ENCODE measurements at regions not wholly inside any gene's neighbourhood (a gene's known extent, or its start where the extent isn't known, plus 50 kb on each side); places are given as distances from the start of the nearest gene placed in this dataset.

- no peak overlapping the region for H3K4me3 ChIP-seq (ENCODE audit: extremely low read depth in 1 of 4, insufficient read depth in 2 of 4, low read depth in 3 of 4, low read length in 4 of 4)
- WGBS, 2 experiments (ENCODE audit: extremely low coverage in 1 of 2, insufficient coverage in 1 of 2, insufficient read length in 1 of 2, insufficient replicate concordance in 2 of 2, low coverage in 1 of 2, low lambda C conversion rate in 2 of 2, missing lambda C conversion rate in 1 of 2), result 93% methylated on average over 3 of the region's 3 CpGs; no CpG with 5 or more reads in 1 of the 2 experiments
- no peaks in the 10 kb centered on the region for H3K27me3 ChIP-seq (replicated peaks in 1 of 4; ENCODE audit: control insufficient read depth in 3 of 4, extremely low read depth in 1 of 4, insufficient read depth in 3 of 4, low read length in 3 of 4)
- no peak overlapping the region for H2BK5ac ChIP-seq (ENCODE audit: low read depth, low read length)
- no peak overlapping the region for H4K91ac ChIP-seq (replicated peaks; ENCODE audit: insufficient read length, low read length)
- H2BK15ac ChIP-seq (ENCODE audit: low read length), result 0 out of 2 replicates have a peak overlapping the region, but pooled peaks have one; percentile 22
- no peaks in the 10 kb centered on the region for H3K79me1 ChIP-seq (ENCODE audit: low read depth, low read length)
- H3K9me3 ChIP-seq (ENCODE audit: insufficient read depth in 2 of 2, low read depth in 1 of 2, low read length in 1 of 2), result 0 out of 4 replicates have a peak, but pooled peaks cover 0 to 3% of the 10 kb centered on the region in 2 experiments
- H3K14ac ChIP-seq (ENCODE audit: insufficient read length), result no peak overlapping the region
- H3K4ac ChIP-seq (replicated peaks; ENCODE audit: insufficient read length, low read depth, low read length), result no peak overlapping the region
- no peaks in the 10 kb centered on the region for H4K20me1 ChIP-seq (replicated peaks in 1 of 2; ENCODE audit: control insufficient read depth in 1 of 2, insufficient read depth in 2 of 2, low read length in 2 of 2)
- H2AFZ ChIP-seq (ENCODE audit: low read length), result 0 out of 2 replicates have a peak overlapping the region, but pooled peaks have one; percentile 49
- H3K9ac ChIP-seq (replicated peaks in 1 of 4; ENCODE audit: extremely low read depth in 1 of 4, low read depth in 3 of 4, low read length in 3 of 4), result no peak overlapping the region
- no peak overlapping the region for H3K27ac ChIP-seq (ENCODE audit: low read depth, low read length)
- no peak overlapping the region for H3K56ac ChIP-seq (replicated peaks; ENCODE audit: insufficient read length, low read depth, low read length)
- H3K4me2 ChIP-seq (ENCODE audit: insufficient read depth in 1 of 2, low read depth in 2 of 2, low read length in 2 of 2), result no peak overlapping the region
- no peak overlapping the region for H3K18ac ChIP-seq (ENCODE audit: extremely low read depth, low read length)
- no peaks in the 10 kb centered on the region; the same call in 1 of the 2 replicates for H3K23me2 ChIP-seq (ENCODE audit: low read depth, low read length)
- POLR2A ChIA-PET (ENCODE audit: partially characterized antibody), result interaction anchor here (0.6 kb wide), 1 partner anchor 27 kb away, joined by 3 read pairs; no protein-coding TSS in a partner anchor
- no peak overlapping the region for H4K5ac ChIP-seq (ENCODE audit: insufficient read length, low read depth, low read length)
- no peaks in the 10 kb centered on the region for H3K79me2 ChIP-seq (ENCODE audit: control insufficient read depth in 1 of 2, insufficient read depth in 2 of 2, low read length in 2 of 2)
- DNase-seq (ENCODE audit: low read depth in 1 of 2, low spot score in 2 of 2) (no peak), FAIRE-seq (no peak)
- no peak overlapping the region for H4K8ac ChIP-seq (ENCODE audit: extremely low read depth, insufficient read depth, low read length)
- H3K4me1 ChIP-seq (replicated peaks in 1 of 4; ENCODE audit: control insufficient read depth in 3 of 4, insufficient read depth in 4 of 4, low read length in 3 of 4), result no peaks in the 10 kb centered on the region
- no peak overlapping the region for H2BK120ac ChIP-seq (replicated peaks; ENCODE audit: low read depth, low read length)
- no peak overlapping the region for H2BK12ac ChIP-seq (ENCODE audit: low read depth, low read length)
- H2BK20ac ChIP-seq (ENCODE audit: low read length), result no peak overlapping the region
- H3K36me3 ChIP-seq (ENCODE audit: control insufficient read depth in 2 of 4, insufficient read depth in 4 of 4, low read length in 3 of 4), result no peaks in the 10 kb centered on the region
- H3K23ac ChIP-seq (ENCODE audit: insufficient read length), result no peak overlapping the region
- CTCF ChIA-PET (ENCODE audit: partially characterized antibody), result interaction anchor here (1.0 kb wide), 2 partner anchors 232 to 358 kb away, joined by 3 to 4 read pairs; no protein-coding TSS in a partner anchor
- no peak overlapping the region for H2AK5ac ChIP-seq (ENCODE audit: low read depth, low read length)
- TF ChIP-seq POLR2A (IDR thresholded peaks at IDR 0.05; ENCODE audit: control extremely low read depth in 1 of 2, low read depth in 2 of 2, low read length in 2 of 2) (no peak), KDM1A (IDR thresholded peaks at IDR 0.05; ENCODE audit: borderline replicate concordance, low read length) (no peak), RXRA (IDR thresholded peaks at IDR 0.05; ENCODE audit: insufficient read depth, low read depth, low read length) (no peak), CTCF (IDR thresholded peaks at IDR 0.05; ENCODE audit: control extremely low read depth in 1 of 3, insufficient read depth in 1 of 3, low read depth in 1 of 3, low read length in 3 of 3) (no peak), CBX5 (IDR thresholded peaks at IDR 0.05; ENCODE audit: low read depth, low read length) (no peak), YY1 (IDR thresholded peaks at IDR 0.05; ENCODE audit: low read depth, low read length) (no peak), HDAC6 (IDR thresholded peaks at IDR 0.05; ENCODE audit: low read depth, low read length) (no peak), CEBPB (IDR thresholded peaks at IDR 0.05; ENCODE audit: low read depth, low read length) (no peak), GTF2F1 (IDR thresholded peaks at IDR 0.05; ENCODE audit: borderline replicate concordance, low read depth, low read length) (no peak), GABPA (IDR thresholded peaks at IDR 0.05; ENCODE audit: borderline replicate concordance, insufficient read depth, low read length) (no peak), CHD1 (IDR thresholded peaks at IDR 0.05; ENCODE audit: low read depth, low read length) (no peak)
Measured at GRCh38 chr2:221731432-221732145, 159.5 kb upstream of the EPHA4 start.

Data from H1 (cell line).